HUES6 (cell line): ENCODE measurements at regions not wholly inside any gene's neighbourhood (a gene's known extent, or its start where the extent isn't known, plus 50 kb on each side); places are given as distances from the start of the nearest gene placed in this dataset.
"Not testable (repeated sequence)": the region's sequence is repeated elsewhere in the genome, so short reads cannot be mapped to it uniquely, and the experiment has no call there.

Source experiments
- H3K27ac ChIP-seq: 2 replicates; pipeline ENCODE4 v1.7.0; 2013; ENCODE audit warnings: low read depth, mild to moderate bottlenecking, low read length, inconsistent platforms
- H3K27me3 ChIP-seq: 2 replicates; pipeline ENCODE4 v1.6.1; 2013; ENCODE audit warnings: low read length; ENCODE audit not compliant: control insufficient read depth, insufficient read depth
- H3K36me3 ChIP-seq: 2 replicates; pipeline ENCODE4 v1.6.1; 2013; ENCODE audit warnings: low read length; ENCODE audit not compliant: control insufficient read depth, insufficient read depth
- H3K4me1 ChIP-seq: 2 replicates; pipeline ENCODE4 v1.6.1; 2013; ENCODE audit warnings: low read length; ENCODE audit not compliant: control insufficient read depth, insufficient read depth
- H3K4me3 ChIP-seq: 2 replicates; pipeline ENCODE4 v1.5.1; 2013; ENCODE audit warnings: low read depth, low read length
- H3K9ac ChIP-seq: one replicate; pipeline ENCODE4 v1.6.1; 2013; ENCODE audit warnings: mild to moderate bottlenecking, low read length
- H3K9me3 ChIP-seq: 2 replicates; pipeline ENCODE4 v1.6.1; 2013; ENCODE audit warnings: low read depth, low read length; ENCODE audit not compliant: control insufficient read depth, insufficient read depth

GRCh38 chr18:1539276-1539675, 634.6 kb downstream of the ADCYAP1 start:
- H3K4me3 ChIP-seq = no peak overlapping the region
- H3K27me3 ChIP-seq = no peaks in the 10 kb centered on the region
- H3K4me1 ChIP-seq = no peaks in the 10 kb centered on the region
- no peak overlapping the region for H3K9ac ChIP-seq
- H3K27ac ChIP-seq = no peak overlapping the region
- no peaks in the 10 kb centered on the region for H3K9me3 ChIP-seq
- H3K36me3 ChIP-seq = no peaks in the 10 kb centered on the region

DNA sequence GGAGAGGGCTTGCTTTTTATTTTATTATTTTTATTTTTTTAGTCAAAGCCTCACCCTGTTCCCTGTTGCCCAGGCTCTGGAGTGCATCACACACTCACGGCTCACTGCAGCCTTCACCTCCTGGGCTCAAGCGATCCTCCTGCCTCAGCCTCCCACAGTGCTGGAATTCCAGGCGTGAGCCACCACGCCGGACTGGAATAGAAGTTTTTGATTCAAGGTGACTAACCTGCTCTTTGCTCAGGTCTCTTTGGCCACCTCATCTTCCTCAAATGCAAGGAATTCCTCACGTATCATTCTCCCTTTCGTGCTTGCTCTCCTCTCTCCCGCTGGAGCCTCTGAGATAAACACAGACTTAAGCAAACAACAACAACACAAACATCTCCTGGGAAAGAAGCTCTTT, 636.8 kb downstream of the ADCYAP1 start:
- no peaks in the 10 kb centered on the region for H3K4me1 ChIP-seq
- no peak overlapping the region for H3K4me3 ChIP-seq
- H3K27ac ChIP-seq = no peak overlapping the region
- no peak overlapping the region for H3K9ac ChIP-seq
- no peaks in the 10 kb centered on the region for H3K27me3 ChIP-seq
- H3K9me3 ChIP-seq = no peaks in the 10 kb centered on the region
- no peaks in the 10 kb centered on the region for H3K36me3 ChIP-seq

- Histone ChIP-seq H3K9me3 (no peaks in the 10 kb centered on the region), H3K4me1 (no peaks in the 10 kb centered on the region)
Measured at GRCh38 chr18:1542230-1542774, 637.6 kb downstream of the ADCYAP1 start.

DNA sequence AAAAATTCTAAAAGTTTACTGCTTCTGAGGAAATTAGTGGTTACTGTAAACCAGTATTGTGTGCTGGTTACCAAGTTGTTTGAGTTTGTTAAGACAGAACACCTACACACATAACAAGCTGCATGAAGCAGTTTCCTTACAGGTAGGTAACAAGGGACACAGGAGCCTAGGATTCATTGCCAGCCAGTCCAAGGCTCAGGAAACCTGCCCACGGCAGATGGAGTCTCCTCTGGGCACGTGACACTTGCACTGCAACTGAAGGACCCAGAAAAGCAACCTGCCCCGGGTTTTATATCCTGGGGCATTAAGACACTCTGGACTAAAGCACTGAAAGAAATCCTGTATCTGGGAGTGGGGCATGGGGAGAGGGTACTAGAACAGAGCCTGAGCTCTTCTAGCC, 639.3 kb downstream of the ADCYAP1 start:
- Histone ChIP-seq H3K27ac (no peak overlapping the region), H3K9ac (no peak overlapping the region), H3K36me3 (no peaks in the 10 kb centered on the region), H3K9me3 (peaks cover 4% of the 10 kb centered on the region; the same call in 1 of the 2 replicates), H3K4me3 (no peak overlapping the region), H3K27me3 (no peaks in the 10 kb centered on the region), H3K4me1 (no peaks in the 10 kb centered on the region)

More at GRCh38 chr18:1542230-1542774, 637.6 kb downstream of the ADCYAP1 start:
- Histone ChIP-seq H3K9ac (no peak overlapping the region), H3K27ac (no peak overlapping the region), H3K27me3 (no peaks in the 10 kb centered on the region), H3K36me3 (no peaks in the 10 kb centered on the region), H3K4me3 (no peak overlapping the region)

- not testable (repeated sequence) for H3K9ac ChIP-seq, H3K36me3 ChIP-seq, H3K27ac ChIP-seq, H3K4me1 ChIP-seq, H3K27me3 ChIP-seq, H3K9me3 ChIP-seq, H3K4me3 ChIP-seq
Measured at GRCh38 chr18:1557711-1558110, 653.0 kb downstream of the ADCYAP1 start.

GRCh38 chr18:1559563-1559962, 654.9 kb downstream of the ADCYAP1 start:
- Histone ChIP-seq H3K4me1 (no peaks in the 10 kb centered on the region), H3K9me3 (no peaks in the 10 kb centered on the region), H3K36me3 (no peaks in the 10 kb centered on the region), H3K4me3 (no peak overlapping the region), H3K9ac (no peak overlapping the region), H3K27ac (no peak overlapping the region), H3K27me3 (no peaks in the 10 kb centered on the region)

GRCh38 chr18:1564793-1565192, 660.1 kb downstream of the ADCYAP1 start:
- Histone ChIP-seq H3K9me3 (no peaks in the 10 kb centered on the region), H3K27me3 (no peaks in the 10 kb centered on the region), H3K9ac (no peak overlapping the region), H3K4me3 (no peak overlapping the region), H3K4me1 (no peaks in the 10 kb centered on the region), H3K27ac (no peak overlapping the region), H3K36me3 (no peaks in the 10 kb centered on the region)

DNA sequence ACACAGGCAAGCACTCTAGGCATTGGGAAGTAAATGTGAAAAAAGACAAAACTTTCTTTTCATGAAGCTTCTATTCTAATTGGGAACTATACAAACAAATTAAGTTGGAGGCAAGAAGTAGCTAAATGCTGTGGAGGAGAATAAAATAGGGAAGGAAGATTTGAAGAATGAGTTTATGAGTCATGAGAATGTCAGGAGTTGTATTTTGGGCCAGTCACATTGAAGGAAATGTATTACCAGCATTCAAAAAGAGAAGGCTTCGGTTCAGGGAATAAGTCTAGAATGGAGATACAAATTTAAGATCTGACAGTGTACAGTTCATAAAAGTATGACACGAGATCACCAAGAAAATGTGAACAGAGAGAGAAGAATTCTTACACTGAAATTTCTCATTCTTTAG, 666.5 kb downstream of the ADCYAP1 start:
- no peak overlapping the region for H3K9ac ChIP-seq
- H3K4me1 ChIP-seq = no peaks in the 10 kb centered on the region
- no peaks in the 10 kb centered on the region for H3K9me3 ChIP-seq
- H3K36me3 ChIP-seq = no peaks in the 10 kb centered on the region
- no peak overlapping the region for H3K27ac ChIP-seq
- H3K4me3 ChIP-seq = no peak overlapping the region
- H3K27me3 ChIP-seq = no peaks in the 10 kb centered on the region

- no peak overlapping the region for H3K9ac ChIP-seq
- no peaks in the 10 kb centered on the region for H3K27me3 ChIP-seq
- peaks cover 5% of the 10 kb centered on the region; the same call in 1 of the 2 replicates for H3K4me1 ChIP-seq
- H3K4me3 ChIP-seq = no peak overlapping the region
- no peak overlapping the region for H3K27ac ChIP-seq
- H3K9me3 ChIP-seq = no peaks in the 10 kb centered on the region
- no peaks in the 10 kb centered on the region for H3K36me3 ChIP-seq
Measured at GRCh38 chr18:1573732-1574131, 669.1 kb downstream of the ADCYAP1 start.

- Histone ChIP-seq H3K36me3 (no peaks in the 10 kb centered on the region), H3K27ac (no peak overlapping the region), H3K4me3 (no peak overlapping the region), H3K9ac (no peak overlapping the region), H3K4me1 (peaks cover 6% of the 10 kb centered on the region; the same call in 1 of the 2 replicates), H3K9me3 (no peaks in the 10 kb centered on the region), H3K27me3 (no peaks in the 10 kb centered on the region)
Measured at GRCh38 chr18:1575084-1575483, 670.4 kb downstream of the ADCYAP1 start.

DNA sequence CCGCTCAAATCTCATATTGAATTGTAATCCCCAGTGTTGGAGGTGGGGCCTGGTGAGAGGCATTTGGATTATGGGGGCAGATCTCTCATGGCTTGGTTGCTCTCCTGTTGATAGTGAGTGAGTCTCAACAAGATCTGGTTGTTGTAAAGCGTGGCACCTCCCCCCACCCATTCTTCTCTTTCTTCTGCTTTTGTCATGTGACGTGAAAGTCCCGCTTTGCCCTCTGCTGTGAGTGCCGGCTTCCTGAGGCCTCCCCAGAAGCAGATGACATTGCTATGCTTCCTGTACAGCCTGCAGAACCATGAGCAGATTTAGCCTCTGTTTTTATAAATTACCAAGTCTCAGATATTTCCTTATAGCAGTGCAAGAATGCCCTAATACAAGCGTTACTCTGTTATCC, 673.8 kb downstream of the ADCYAP1 start:
- Histone ChIP-seq H3K27ac (no peak overlapping the region), H3K4me1 (peaks cover 6% of the 10 kb centered on the region; the same call in 1 of the 2 replicates), H3K36me3 (no peaks in the 10 kb centered on the region), H3K9me3 (no peaks in the 10 kb centered on the region), H3K9ac (no peak overlapping the region), H3K27me3 (peaks cover 5% of the 10 kb centered on the region; the same call in 1 of the 2 replicates), H3K4me3 (no peak overlapping the region)

GRCh38 chr18:1581581-1581980, 676.9 kb downstream of the ADCYAP1 start:
- Histone ChIP-seq H3K27ac (no peak overlapping the region), H3K9ac (no peak overlapping the region), H3K4me3 (no peak overlapping the region), H3K9me3 (no peaks in the 10 kb centered on the region), H3K36me3 (no peaks in the 10 kb centered on the region), H3K4me1 (peaks cover 6% of the 10 kb centered on the region; the same call in 1 of the 2 replicates), H3K27me3 (peaks cover 5% of the 10 kb centered on the region; the same call in 1 of the 2 replicates)
